D341Med (cell line): ENCODE measurements at regions not wholly inside any gene's neighbourhood (a gene's known extent, or its start where the extent isn't known, plus 50 kb on each side); places are given as distances from the start of the nearest gene placed in this dataset.
"Not testable (repeated sequence)": the region's sequence is repeated elsewhere in the genome, so short reads cannot be mapped to it uniquely, and the experiment has no call there.

Source experiments
- DNase-seq: peaks from one replicate; pipeline ENCODE4 v3.0.0; 2012; ENCODE audit warnings: low spot score

DNA sequence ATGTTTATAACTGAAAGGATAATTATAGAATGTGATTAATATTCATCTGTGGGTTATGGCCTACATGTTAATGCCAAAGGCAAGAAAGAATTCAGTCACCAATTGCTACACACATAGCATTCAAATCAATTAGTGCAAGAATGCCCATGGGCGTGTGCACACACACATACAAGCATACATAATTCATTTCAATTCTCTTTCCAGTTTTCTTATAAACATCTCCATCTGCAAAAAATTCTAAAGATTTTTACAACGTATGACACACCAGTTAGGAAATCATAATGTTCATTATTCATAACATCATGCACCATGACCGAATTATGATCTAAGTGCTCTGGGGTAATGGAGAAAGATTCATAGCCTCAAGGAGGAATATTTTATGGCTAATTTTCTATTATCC is 111.0 kb upstream of the ADTRP start:
- DNase-seq = no peak

- DNase-seq = no peak
Measured at GRCh38 chr6:11888727-11889126, 110.1 kb upstream of the ADTRP start.

GRCh38 chr6:11885159-11885558 is 106.6 kb upstream of the ADTRP start:
- DNase-seq = no peak

DNA sequence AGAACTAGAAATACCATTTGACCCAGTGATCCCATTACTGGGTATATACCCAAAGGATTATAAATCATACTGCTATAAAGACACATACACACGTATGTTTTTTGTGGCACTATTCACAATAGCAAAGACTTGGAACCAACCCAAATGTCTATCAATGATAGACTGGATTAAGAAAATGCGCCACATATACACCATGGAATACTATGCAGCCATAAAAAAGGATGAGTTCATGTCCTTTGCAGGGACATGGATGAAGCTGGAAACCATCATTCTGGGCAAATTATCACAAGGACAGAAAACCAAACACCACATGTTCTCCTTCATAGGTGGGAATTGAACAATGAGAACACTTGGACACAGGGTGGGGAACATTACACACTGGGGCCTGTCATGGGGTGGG is 104.9 kb upstream of the ADTRP start:
- DNase-seq = not testable (repeated sequence)

GRCh38 chr6:11880156-11880555 is 101.6 kb upstream of the ADTRP start:
- DNase-seq = not testable (repeated sequence)

GRCh38 chr6:11878735-11879134 is 100.1 kb upstream of the ADTRP start:
- no peak for DNase-seq

- no peak for DNase-seq
Measured at GRCh38 chr6:11878029-11878428, 99.4 kb upstream of the ADTRP start.

- no peak for DNase-seq
Measured at GRCh38 chr6:11876934-11877433, 98.4 kb upstream of the ADTRP start.

GRCh38 chr6:11875325-11876109 is 96.9 kb upstream of the ADTRP start:
- DNase-seq = no peak

DNA sequence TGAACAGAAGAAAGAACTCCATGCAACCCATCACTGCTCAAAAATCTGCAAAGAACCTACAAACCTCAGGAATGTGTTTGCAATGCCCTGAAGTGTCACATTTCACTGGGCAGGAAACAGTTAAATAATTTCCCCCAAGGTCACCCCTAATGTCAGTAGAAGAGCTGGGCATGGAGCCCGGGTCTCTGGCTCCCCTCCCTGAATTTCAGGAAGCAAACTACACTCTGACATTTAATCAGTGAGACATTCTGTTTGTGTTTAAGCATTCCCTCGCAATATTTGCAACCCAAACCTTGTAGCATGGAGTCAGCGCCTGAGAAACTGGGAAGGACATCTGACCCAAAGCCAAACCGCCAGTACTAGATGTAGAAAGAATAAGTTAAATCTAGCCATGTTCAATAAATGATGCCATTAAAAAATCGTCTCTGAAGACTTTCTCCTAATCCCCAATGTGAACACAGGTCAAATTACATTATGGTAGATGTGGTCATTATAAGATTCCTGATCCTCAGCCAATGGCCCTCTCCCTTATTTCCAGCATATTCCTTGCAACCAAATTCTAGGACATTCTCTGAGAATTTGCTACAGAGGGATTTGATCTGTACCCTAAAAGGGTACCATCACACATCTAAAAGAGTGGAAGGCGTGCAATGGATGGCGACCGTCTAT is 91.2 kb upstream of the ADTRP start:
- no peak for DNase-seq

- no peak for DNase-seq
Measured at GRCh38 chr6:11868392-11868791, 89.8 kb upstream of the ADTRP start.

GRCh38 chr6:11865680-11866300 is 87.2 kb upstream of the ADTRP start:
- no peak for DNase-seq

GRCh38 chr6:11858439-11858838 is 79.8 kb upstream of the ADTRP start:
- no peak for DNase-seq

DNA sequence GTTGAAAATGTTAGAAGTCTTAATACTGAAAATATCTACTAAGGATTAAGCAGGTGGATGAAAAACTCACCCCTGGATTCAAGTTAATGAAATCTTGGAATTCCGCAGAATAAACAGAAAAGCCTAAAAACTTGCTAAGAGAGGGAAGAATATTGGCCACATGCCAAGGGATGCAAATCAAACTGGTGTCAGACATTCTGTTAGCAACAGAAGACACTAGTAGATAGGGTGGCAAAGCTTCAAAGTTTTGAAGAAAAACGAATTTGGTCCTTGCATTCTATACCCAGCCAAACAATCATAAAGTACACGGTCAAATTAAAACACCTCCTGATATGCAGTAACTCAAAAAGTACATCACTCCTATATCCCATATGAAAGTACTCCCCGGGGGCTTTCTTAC is 77.1 kb upstream of the ADTRP start:
- DNase-seq = no peak

DNA sequence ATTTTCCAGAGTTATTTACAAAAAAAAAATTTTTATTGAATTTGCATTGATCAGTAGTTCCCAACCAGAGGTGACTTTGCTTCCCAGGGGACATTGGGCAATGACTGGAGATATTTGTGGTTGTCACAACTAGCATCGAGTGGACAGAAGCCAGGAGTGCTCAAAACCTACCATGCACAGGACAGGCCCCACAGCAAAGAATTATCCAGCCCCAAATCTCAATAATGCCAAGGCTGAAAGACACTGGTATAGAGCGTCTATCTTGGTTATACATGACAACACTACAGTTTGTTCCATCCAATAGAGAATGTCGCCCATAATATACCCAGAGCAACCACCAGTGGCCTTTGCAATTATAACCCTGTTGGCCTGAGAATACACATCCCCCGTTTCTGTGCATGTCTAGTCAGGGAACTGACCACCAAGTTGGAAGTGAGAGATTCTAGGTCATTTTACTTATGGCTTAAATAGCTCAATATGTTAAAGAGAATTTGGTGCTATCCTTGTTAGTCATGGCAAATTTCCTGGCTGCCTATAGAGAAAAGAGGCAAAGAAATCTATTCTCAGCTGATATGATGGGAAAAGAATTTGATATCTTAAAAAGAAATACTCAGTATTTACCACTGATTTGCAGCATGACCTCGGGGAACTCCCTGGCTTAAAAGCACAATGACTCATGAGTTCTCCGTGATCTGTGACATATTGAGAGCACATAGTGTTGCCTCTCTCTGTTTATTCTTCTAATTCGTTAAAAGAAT is 76.0 kb upstream of the ADTRP start:
- DNase-seq = no peak

GRCh38 chr6:11853678-11854407 is 75.2 kb upstream of the ADTRP start:
- no peak for DNase-seq

- DNase-seq = no peak
Measured at GRCh38 chr6:11852061-11852651, 73.6 kb upstream of the ADTRP start.

DNA sequence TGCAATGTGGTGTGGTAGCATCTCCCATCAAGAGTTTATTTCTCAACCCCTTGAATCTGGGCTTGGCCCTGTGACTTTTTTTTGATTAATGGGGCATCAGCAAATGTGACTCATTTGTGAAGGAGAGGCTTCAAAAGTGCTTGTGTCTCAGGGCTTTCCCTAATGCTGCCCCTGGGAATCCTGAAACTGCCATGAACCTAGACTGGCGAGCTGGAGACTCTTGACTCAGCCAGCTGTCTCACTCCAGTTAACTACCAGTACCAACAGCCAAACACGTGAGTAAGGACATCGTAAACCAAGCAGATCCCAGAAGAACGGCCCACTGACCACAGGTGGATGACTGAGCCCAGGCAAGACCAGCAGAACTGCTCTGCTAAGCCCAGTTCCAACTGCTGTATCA is 72.8 kb upstream of the ADTRP start:
- no peak for DNase-seq

GRCh38 chr6:11848852-11849731 is 70.5 kb upstream of the ADTRP start:
- DNase-seq = no peak

GRCh38 chr6:11848346-11848651 is 69.7 kb upstream of the ADTRP start:
- DNase-seq = no peak
